ENCODE measurements at regions not wholly inside any gene's neighbourhood (a gene's known extent, or its start where the extent isn't known, plus 50 kb on each side); places are given as distances from the start of the nearest gene placed in this dataset.

GRCh38 chr3:31176045-31176444 is 281.6 kb upstream of the GADL1 start:
- H3K27me3 ChIP-seq, result no peaks in the 10 kb centered on the region
- H4K20me1 ChIP-seq (ENCODE audit: low read depth), result no peaks in the 10 kb centered on the region
- H3K27ac Mint-ChIP-seq, result no peak overlapping the region
- no peaks in the 10 kb centered on the region for H3K27me3 Mint-ChIP-seq (ENCODE audit: insufficient read depth, low read depth)
- no peaks in the 10 kb centered on the region for H3K4me1 Mint-ChIP-seq
- no peaks in the 10 kb centered on the region for H3K4me1 ChIP-seq
- H3K27ac ChIP-seq, result no peak overlapping the region
- no peaks in the 10 kb centered on the region for H3K36me3 Mint-ChIP-seq
- no peak overlapping the region for H3K9ac ChIP-seq
- TF ChIP-seq, protein P1, sequence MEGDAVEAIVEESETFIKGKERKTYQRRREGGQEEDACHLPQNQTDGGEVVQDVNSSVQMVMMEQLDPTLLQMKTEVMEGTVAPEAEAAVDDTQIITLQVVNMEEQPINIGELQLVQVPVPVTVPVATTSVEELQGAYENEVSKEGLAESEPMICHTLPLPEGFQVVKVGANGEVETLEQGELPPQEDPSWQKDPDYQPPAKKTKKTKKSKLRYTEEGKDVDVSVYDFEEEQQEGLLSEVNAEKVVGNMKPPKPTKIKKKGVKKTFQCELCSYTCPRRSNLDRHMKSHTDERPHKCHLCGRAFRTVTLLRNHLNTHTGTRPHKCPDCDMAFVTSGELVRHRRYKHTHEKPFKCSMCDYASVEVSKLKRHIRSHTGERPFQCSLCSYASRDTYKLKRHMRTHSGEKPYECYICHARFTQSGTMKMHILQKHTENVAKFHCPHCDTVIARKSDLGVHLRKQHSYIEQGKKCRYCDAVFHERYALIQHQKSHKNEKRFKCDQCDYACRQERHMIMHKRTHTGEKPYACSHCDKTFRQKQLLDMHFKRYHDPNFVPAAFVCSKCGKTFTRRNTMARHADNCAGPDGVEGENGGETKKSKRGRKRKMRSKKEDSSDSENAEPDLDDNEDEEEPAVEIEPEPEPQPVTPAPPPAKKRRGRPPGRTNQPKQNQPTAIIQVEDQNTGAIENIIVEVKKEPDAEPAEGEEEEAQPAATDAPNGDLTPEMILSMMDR (IDR thresholded peaks at IDR 0.05), result no peak
- no peak for TF ChIP-seq EZH2phosphoT487 (IDR thresholded peaks at IDR 0.05)
- no peak for TF ChIP-seq EZH2 (IDR thresholded peaks at IDR 0.05)
- H3F3A ChIP-seq (ENCODE audit: low read depth), result no peaks in the 10 kb centered on the region
- H3K9me3 Mint-ChIP-seq, result peaks cover 2% of the 10 kb centered on the region
- H3K4me3 ChIP-seq, result no peak overlapping the region
- no peaks in the 10 kb centered on the region for H3K36me3 ChIP-seq
- H3K4me3 Mint-ChIP-seq, result no peak overlapping the region
- no peak overlapping the region for H2AFZ ChIP-seq (replicated peaks)
- H3K9me3 ChIP-seq (ENCODE audit: low read depth), result no peaks in the 10 kb centered on the region
- DNase-seq (ENCODE audit: low spot score), result no peak
- no peak overlapping the region for H3K4me2 ChIP-seq
- H3K79me2 ChIP-seq (ENCODE audit: low read depth), result no peaks in the 10 kb centered on the region

DNA sequence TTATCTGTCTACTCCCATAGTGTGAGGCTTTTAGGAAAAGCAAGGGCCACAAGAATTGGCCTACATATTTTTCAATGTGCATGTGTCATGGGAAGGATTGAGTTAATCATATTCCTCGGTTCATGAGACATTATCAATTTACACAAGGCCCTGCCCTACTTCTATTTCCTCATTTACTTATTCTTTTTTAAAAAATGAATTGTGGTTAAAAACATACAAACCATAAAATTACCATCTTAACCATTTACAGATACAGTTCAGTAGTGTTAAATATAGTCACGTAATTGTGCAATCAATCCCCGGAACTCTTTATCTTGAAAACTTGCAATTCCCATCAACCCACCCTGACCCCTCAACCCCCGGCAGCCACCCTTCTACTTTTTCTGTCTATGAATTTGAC is 284.0 kb upstream of the GADL1 start:
- H3K9me3 ChIP-seq (ENCODE audit: low read depth), result no peaks in the 10 kb centered on the region
- H3K27me3 ChIP-seq, result no peaks in the 10 kb centered on the region
- no peaks in the 10 kb centered on the region for H3K36me3 Mint-ChIP-seq
- H2AFZ ChIP-seq (replicated peaks), result no peak overlapping the region
- H3K27ac Mint-ChIP-seq, result no peak overlapping the region
- DNase-seq (ENCODE audit: low spot score), result no peak
- H3K9me3 Mint-ChIP-seq, result peaks cover 5% of the 10 kb centered on the region
- H3K4me1 ChIP-seq, result no peaks in the 10 kb centered on the region
- no peak overlapping the region for H3K9ac ChIP-seq
- H3K36me3 ChIP-seq, result no peaks in the 10 kb centered on the region
- no peak overlapping the region for H3K4me2 ChIP-seq
- no peak overlapping the region for H3K27ac ChIP-seq
- TF ChIP-seq, protein P1 (IDR thresholded peaks at IDR 0.05), result no peak
- no peak for TF ChIP-seq EZH2 (IDR thresholded peaks at IDR 0.05)
- TF ChIP-seq EZH2phosphoT487 (IDR thresholded peaks at IDR 0.05), result no peak
- no peaks in the 10 kb centered on the region for H3K4me1 Mint-ChIP-seq
- H3F3A ChIP-seq (ENCODE audit: low read depth), result no peaks in the 10 kb centered on the region
- no peak overlapping the region for H3K4me3 ChIP-seq
- H3K79me2 ChIP-seq (ENCODE audit: low read depth), result no peaks in the 10 kb centered on the region
- peaks cover 8% of the 10 kb centered on the region for H3K27me3 Mint-ChIP-seq (ENCODE audit: insufficient read depth, low read depth)
- no peaks in the 10 kb centered on the region for H4K20me1 ChIP-seq (ENCODE audit: low read depth)
- no peak overlapping the region for H3K4me3 Mint-ChIP-seq

DNA sequence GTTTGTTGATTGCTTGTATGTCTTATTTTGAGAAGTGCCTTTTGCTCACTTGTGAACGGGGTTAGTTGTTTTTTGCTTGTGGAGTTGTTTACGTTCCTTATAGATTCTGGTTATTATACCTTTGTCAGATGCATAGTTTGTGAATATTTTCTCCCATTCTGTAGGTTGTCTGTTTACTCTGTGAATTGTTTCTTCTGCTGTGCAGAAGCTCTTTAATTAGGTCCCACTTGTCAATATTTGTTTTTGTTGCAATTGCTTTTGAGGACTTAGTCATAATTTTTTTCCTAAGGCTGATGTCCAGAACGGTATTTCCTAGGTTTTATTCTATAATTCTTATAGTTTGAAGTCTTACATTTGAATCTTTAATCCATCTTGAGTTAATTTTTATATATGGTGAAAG is 285.3 kb upstream of the GADL1 start:
- Mint-ChIP-seq H3K36me3 (no peaks in the 10 kb centered on the region), H3K27me3 (ENCODE audit: insufficient read depth, low read depth) (peaks cover 8% of the 10 kb centered on the region), H3K4me1 (peaks cover 3% of the 10 kb centered on the region), H3K9me3 (peaks cover 5% of the 10 kb centered on the region), H3K4me3 (no peak overlapping the region), H3K27ac (no peak overlapping the region)
- no peak overlapping the region for H3K27ac ChIP-seq
- H3K4me2 ChIP-seq, result no peak overlapping the region
- TF ChIP-seq EZH2 (IDR thresholded peaks at IDR 0.05) (no peak), EZH2phosphoT487 (IDR thresholded peaks at IDR 0.05) (no peak)
- TF ChIP-seq, protein P1 (IDR thresholded peaks at IDR 0.05), result no peak
- no peaks in the 10 kb centered on the region for H3K27me3 ChIP-seq
- H3K9me3 ChIP-seq (ENCODE audit: low read depth), result no peaks in the 10 kb centered on the region
- H3K4me1 ChIP-seq, result no peaks in the 10 kb centered on the region
- no peak overlapping the region for H2AFZ ChIP-seq (replicated peaks)
- H4K20me1 ChIP-seq (ENCODE audit: low read depth), result no peaks in the 10 kb centered on the region
- no peak overlapping the region for H3K9ac ChIP-seq
- H3K79me2 ChIP-seq (ENCODE audit: low read depth), result no peaks in the 10 kb centered on the region
- no peaks in the 10 kb centered on the region for H3K36me3 ChIP-seq
- H3F3A ChIP-seq (ENCODE audit: low read depth), result no peaks in the 10 kb centered on the region
- DNase-seq (ENCODE audit: low spot score), result no peak
- no peak overlapping the region for H3K4me3 ChIP-seq

All from neural progenitor cell (in vitro differentiated cells).